C4-2B (cell line): ENCODE measurements at regions not wholly inside any gene's neighbourhood (a gene's known extent, or its start where the extent isn't known, plus 50 kb on each side); places are given as distances from the start of the nearest gene placed in this dataset.

Source experiments
- CTCF ChIP-seq: fragments of 450-650 bp; conservative IDR thresholded peaks from 2 replicates; pipeline ENCODE4 v1.5.1; 2017; ENCODE audit warnings: mild to moderate bottlenecking
- ZFX ChIP-seq: fragments of 450-650 bp; IDR thresholded peaks from 2 replicates; pipeline ENCODE4 v1.6.1; 2017

- TF ChIP-seq CTCF = no peak
- no peak for TF ChIP-seq ZFX
Observed at GRCh38 chr9:118419676-118420075, 715.5 kb downstream of the TLR4 start.
